ENCODE measurements at regions not wholly inside any gene's neighbourhood (a gene's known extent, or its start where the extent isn't known, plus 50 kb on each side); places are given as distances from the start of the nearest gene placed in this dataset.
"Not testable (repeated sequence)": the region's sequence is repeated elsewhere in the genome, so short reads cannot be mapped to it uniquely, and the experiment has no call there.

- not testable (repeated sequence) for TF ChIP-seq POLR2A (IDR thresholded peaks at IDR 0.05)
- TF ChIP-seq, protein P1, sequence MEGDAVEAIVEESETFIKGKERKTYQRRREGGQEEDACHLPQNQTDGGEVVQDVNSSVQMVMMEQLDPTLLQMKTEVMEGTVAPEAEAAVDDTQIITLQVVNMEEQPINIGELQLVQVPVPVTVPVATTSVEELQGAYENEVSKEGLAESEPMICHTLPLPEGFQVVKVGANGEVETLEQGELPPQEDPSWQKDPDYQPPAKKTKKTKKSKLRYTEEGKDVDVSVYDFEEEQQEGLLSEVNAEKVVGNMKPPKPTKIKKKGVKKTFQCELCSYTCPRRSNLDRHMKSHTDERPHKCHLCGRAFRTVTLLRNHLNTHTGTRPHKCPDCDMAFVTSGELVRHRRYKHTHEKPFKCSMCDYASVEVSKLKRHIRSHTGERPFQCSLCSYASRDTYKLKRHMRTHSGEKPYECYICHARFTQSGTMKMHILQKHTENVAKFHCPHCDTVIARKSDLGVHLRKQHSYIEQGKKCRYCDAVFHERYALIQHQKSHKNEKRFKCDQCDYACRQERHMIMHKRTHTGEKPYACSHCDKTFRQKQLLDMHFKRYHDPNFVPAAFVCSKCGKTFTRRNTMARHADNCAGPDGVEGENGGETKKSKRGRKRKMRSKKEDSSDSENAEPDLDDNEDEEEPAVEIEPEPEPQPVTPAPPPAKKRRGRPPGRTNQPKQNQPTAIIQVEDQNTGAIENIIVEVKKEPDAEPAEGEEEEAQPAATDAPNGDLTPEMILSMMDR (IDR thresholded peaks at IDR 0.05) = not testable (repeated sequence)
Observed at GRCh38 chr12:25341877-25342276, 91.1 kb upstream of the KRAS start.
